SW480 (cell line): ENCODE measurements at regions not wholly inside any gene's neighbourhood (a gene's known extent, or its start where the extent isn't known, plus 50 kb on each side); places are given as distances from the start of the nearest gene placed in this dataset.

Experiments used
- DNase-seq: peaks from one replicate; pipeline ENCODE4 v3.0.0-alpha.2; 2016; ENCODE audit warnings: low spot score

DNA sequence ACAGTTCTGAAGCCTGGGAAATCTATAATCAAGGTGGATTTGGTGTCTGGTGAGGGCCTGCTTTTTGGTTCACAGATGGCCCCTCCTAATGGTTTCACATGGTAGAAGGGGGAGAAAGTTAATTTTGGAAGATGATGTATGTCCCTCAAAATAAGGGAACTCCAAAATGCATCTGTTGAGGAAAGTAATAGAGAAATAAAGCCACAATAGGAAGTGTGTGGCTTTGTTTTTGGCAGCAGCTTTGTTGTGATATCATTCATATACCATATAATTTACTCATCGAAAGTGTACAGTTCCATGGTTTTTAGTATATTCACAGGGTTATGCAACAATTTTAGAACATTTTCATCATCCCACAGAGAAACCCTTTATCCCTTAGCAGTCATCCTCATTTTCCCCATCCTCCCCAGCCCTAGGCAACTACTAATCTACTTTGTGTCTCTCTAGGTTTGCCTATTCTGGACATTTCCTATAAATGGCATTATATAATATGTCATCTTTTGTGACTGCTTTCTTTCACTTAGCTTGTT is 274.0 kb upstream of the FAM98A start:
- DNase-seq: no peak

DNA sequence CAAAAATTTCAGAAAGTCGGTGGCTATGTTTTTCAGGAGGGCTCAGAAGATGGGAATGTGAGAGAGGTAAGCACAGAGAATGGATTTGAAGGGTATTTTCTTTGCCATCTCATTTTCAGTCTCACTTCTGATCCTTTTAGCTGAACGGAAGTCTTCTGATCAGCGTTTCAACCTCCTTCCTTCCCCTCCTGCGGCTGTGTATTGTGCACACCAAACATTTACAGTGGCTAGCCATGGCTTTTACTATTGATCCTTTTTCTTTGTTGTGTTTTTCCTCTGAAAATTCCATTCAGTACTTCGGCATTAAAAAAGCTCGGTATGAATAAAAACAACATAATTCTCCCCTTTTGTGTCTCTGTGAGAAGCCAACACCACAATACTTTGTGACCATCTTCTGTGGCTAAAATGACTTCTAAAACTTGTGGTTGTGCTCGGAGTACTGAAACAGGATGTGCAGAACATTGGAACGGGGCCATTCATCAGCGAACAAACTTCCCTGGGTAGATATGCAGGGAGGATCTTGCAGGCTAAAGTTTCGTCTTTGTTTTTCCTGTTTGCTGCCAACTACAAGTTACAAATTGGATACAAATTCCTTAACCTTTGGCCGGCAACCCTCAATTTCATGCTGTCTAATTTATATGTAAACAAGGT is 260.8 kb upstream of the FAM98A start:
- DNase-seq: no peak

- no peak for DNase-seq
Measured at GRCh38 chr2:33859176-33859575, 260.1 kb upstream of the FAM98A start.

DNA sequence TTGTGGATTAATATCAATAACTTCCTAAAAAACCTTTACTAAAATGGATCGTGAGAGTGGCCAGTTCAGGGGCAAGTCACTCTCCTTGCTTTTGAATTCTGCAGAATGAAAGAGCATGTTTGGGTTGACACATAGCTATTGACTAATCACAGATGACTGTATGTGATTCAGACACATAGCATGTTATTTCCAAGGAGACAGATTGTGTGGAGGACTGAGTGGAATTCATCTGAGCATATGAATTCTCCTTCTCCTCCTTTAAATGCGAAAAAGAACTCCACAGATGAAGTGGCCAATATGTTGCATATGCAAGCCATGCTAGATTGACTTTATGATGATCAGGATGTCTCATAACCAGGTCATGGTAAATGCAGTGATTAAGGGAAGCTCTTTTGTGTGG is 249.4 kb upstream of the FAM98A start:
- DNase-seq: no peak

GRCh38 chr2:33839791-33840190 is 240.7 kb upstream of the FAM98A start:
- DNase-seq: no peak

GRCh38 chr2:33836628-33837027 is 237.5 kb upstream of the FAM98A start:
- DNase-seq: no peak

GRCh38 chr2:33835911-33836310 is 236.8 kb upstream of the FAM98A start:
- DNase-seq: no peak

DNA sequence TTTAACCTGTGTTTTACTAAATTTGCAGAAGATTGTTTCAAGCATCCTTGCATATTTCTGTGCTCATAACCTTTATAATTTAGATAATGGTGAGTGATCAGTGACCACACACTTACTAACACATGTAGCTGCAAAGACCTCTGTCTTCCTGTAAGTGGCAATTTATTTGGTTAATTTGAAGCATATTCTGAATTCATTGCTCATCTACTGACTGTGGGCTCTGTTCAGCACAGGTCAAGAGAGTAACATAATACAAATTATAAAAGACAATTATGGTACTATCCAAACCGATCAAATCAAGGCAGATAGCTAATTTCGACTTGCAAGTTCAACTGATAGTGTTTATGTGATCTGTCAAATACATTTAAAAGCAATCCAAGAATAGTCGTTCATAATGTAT is 223.9 kb upstream of the FAM98A start:
- no peak for DNase-seq

DNA sequence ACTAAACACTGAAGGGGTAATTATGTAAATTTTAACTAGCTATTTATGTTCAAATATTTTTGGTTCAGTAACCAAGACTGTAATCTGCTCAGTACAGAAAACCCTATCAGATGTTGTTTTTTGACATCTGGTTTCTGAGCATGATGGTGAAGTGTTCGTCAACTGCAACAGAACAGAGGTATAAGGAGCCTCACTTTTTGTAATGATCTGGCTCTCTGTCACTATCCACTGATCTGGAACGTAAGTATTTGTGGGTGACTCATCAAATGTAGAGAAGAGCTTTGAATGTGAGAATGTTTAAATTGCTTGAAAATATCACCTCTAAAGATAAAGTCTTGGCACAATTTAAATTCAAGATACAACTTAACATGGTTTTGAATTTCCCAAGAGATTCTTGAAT is 213.6 kb upstream of the FAM98A start:
- no peak for DNase-seq

GRCh38 chr2:33810046-33810835 is 211.1 kb upstream of the FAM98A start:
- DNase-seq: no peak

DNA sequence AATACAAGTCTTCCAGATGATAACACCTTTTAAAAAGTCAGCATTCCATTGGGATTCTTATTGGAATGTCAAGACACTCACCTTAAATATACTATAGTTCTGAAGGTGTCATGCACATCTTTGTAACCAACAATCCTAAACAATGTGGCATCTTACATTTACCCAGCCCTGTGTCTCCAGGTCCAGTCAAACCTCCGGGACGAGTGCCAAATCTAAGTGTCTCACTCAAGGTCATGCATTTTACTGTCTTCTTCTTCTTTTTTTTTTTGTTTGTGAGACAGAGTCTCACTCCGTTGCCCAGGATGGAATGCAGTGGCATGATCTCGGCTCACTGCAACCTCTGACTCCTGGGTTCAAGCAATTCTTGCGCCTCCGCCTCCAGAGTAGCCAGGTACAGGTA is 206.9 kb upstream of the FAM98A start:
- DNase-seq: no peak

- DNase-seq: no peak
Measured at GRCh38 chr2:33804155-33804554, 205.1 kb upstream of the FAM98A start.

DNA sequence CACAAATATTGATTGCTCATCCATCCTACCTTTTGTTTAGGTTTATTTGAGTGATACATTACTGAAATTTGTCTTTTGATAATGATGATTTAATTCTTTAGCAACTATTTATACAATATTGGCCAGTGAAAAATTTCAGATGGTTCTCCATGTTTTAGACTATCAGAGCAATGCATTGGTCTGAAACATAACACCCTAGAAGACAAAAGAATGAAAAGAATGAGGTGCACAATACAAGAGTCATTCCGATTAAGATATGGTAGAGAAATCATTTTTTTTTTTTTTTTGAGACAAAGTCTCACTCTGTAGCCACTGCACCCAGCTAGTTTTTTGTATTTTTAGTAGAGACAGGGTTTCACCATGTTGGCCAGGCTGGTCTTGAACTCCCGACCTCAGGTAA is 197.4 kb upstream of the FAM98A start:
- DNase-seq: no peak

- no peak for DNase-seq
Measured at GRCh38 chr2:33791625-33792024, 192.5 kb upstream of the FAM98A start.

DNA sequence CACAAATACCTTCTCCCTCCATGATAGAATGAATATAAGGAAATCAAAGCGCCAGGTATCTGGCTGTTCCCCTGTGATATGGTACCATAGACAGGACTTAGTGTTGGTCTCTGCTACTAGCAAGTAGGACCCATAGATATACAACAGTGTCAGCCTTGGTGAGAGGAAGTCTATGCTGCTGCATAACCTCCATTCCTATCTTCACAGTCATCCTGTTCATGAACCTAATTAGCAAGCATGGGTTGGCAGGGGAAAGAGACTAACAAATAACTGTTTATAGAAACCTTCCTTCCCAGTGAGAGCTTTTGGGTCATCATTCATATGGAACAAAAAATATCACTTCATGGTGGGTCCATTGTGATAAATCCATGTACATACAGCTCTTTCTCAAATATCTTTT is 188.9 kb upstream of the FAM98A start:
- DNase-seq: no peak

GRCh38 chr2:33786881-33787280 is 187.8 kb upstream of the FAM98A start:
- DNase-seq: no peak

GRCh38 chr2:33785201-33786106 is 186.4 kb upstream of the FAM98A start:
- DNase-seq: no peak

GRCh38 chr2:33784488-33784887 is 185.4 kb upstream of the FAM98A start:
- DNase-seq: no peak

DNA sequence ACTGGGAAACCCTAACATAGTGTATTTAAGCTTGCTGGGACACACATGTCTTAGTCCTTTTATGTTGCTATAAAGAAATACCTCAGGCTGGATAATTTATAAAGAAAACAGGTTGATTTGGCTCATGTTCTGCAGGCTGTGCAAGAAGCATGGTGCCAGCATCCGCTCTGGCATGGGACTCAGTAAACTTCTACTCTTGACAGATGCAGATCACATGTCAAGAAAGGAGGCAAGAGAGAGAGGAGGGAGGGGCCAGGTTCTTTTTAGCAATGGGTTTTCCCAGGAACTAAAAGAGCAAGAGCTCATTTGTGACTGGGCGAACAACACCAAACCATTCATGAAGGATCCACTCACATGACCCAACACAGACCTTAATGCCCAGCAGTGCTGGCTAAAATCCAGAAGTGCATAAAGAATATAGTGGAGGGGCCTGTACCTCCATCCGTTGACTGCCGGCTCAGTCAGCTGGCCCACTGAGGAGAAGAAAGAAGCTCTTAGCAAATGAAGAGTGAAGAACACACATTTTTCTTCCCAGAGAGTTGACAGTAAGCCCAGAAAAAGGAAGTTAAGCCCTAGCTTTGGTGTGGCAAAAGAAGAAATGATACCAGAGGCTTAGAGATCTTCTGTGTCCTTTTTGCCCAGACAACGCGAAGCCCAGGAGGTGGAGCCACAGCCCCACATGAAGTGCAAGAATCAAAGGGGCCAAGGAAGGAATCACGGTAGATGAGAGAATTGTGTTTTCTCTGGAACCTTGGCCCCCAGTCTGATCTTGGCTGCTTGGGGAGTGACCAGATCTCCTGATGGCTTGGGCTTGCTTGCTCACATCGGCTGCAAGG is 183.5 kb upstream of the FAM98A start:
- no peak for DNase-seq

- DNase-seq: no peak
Measured at GRCh38 chr2:33777786-33778185, 178.7 kb upstream of the FAM98A start.

- no peak for DNase-seq
Measured at GRCh38 chr2:33775306-33775705, 176.2 kb upstream of the FAM98A start.

DNA sequence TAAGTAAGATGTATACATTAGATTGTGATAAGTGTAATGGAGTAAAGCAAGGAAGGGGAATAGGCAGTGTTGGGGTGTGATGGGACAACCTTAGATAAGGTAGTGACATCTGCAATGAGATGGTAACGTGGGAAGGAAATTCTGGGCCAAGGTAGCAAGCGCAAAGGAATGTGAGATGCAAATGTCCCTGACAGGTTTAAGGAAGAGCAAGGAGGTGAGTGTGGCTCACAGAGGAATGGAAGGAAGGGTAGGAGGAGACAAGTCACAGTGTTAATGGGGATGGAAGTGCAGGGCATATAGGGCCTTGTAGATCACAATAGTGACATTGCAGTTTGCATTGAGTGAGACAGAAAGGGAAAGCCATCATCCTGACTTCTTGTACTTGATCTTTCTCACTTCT is 170.9 kb upstream of the FAM98A start:
- no peak for DNase-seq
